Keratinocyte (primary cell): ENCODE measurements at regions not wholly inside any gene's neighbourhood (a gene's known extent, or its start where the extent isn't known, plus 50 kb on each side); places are given as distances from the start of the nearest gene placed in this dataset.

ENCODE experiments used
- DNase-seq: peaks from one replicate; pipeline ENCODE4 v3.0.0-alpha.2; 2011; ENCODE audit warnings: low read depth, missing footprints, low spot score
- FAIRE-seq: peaks from 2 replicates; lab custom pipeline; 2011; peaks lifted over from hg19 to GRCh38; lab: Jason Lieb, UNC
- H2AFZ ChIP-seq: 2 replicates; pipeline ENCODE4 v1.6.0; 2012; ENCODE audit warnings: low read length, control low read depth, inconsistent platforms; ENCODE audit not compliant: control insufficient read depth
- H3K27ac ChIP-seq: 2 replicates; pipeline ENCODE4 v1.5.1; 2011; ENCODE audit warnings: low read length; ENCODE audit not compliant: control insufficient read depth, insufficient read depth
- H3K27me3 ChIP-seq: 3 replicates; pipeline ENCODE4 v1.6.0; 2011; ENCODE audit warnings: low read length; ENCODE audit not compliant: control insufficient read depth, insufficient read depth; ENCODE audit errors: extremely low read depth
- H3K36me3 ChIP-seq, 2 experiments: 2 replicates in 1 of 2; 3 replicates in 1 of 2; pipeline ENCODE4 v1.5.1; 2011; ENCODE audit warnings: low read length in 2 of 2, mild to moderate bottlenecking in 1 of 2; ENCODE audit not compliant: control insufficient read depth in 2 of 2, insufficient read depth in 2 of 2; ENCODE audit errors: extremely low read depth in 1 of 2
- H3K4me1 ChIP-seq: 3 replicates; pipeline ENCODE4 v1.5.1; 2011; ENCODE audit warnings: low read length; ENCODE audit not compliant: control insufficient read depth, insufficient read depth; ENCODE audit errors: extremely low read depth
- H3K4me2 ChIP-seq: 3 replicates; pipeline ENCODE4 v1.6.0; 2011; ENCODE audit warnings: low read depth, low read length; ENCODE audit not compliant: control insufficient read depth, insufficient read depth; ENCODE audit errors: extremely low read depth
- H3K4me3 ChIP-seq, 3 experiments: fragments of 200-600 bp in 1 of 3; sonication (generic) in 1 of 3; 2 replicates in 2 of 3; 3 replicates in 1 of 3; pipeline ENCODE4 v1.5.1; 2011 to 2016; ENCODE audit warnings: low read length in 3 of 3, mild to moderate bottlenecking in 3 of 3, control low read depth in 2 of 3, inconsistent platforms in 1 of 3, low read depth in 1 of 3, mixed read lengths in 1 of 3, mixed run types in 1 of 3, moderate library complexity in 1 of 3; ENCODE audit not compliant: control insufficient read depth in 2 of 3, insufficient read depth in 2 of 3; ENCODE audit errors: extremely low read depth in 1 of 3
- H3K79me2 ChIP-seq: 2 replicates; pipeline ENCODE4 v1.6.0; 2012; ENCODE audit warnings: low read length; ENCODE audit not compliant: control insufficient read depth, insufficient read depth
- H3K9ac ChIP-seq: 3 replicates; pipeline ENCODE4 v1.6.0; 2011; ENCODE audit warnings: low read length; ENCODE audit not compliant: control insufficient read depth, insufficient read depth; ENCODE audit errors: extremely low read depth
- H3K9me1 ChIP-seq: 3 replicates; pipeline ENCODE4 v1.6.0; 2011; ENCODE audit warnings: low read length; ENCODE audit not compliant: control insufficient read depth, insufficient read depth; ENCODE audit errors: extremely low read depth
- H3K9me3 ChIP-seq: 2 replicates; pipeline ENCODE4 v1.5.1; 2012; ENCODE audit warnings: low read depth, low read length; ENCODE audit not compliant: control insufficient read depth
- H4K20me1 ChIP-seq: 3 replicates; pipeline ENCODE4 v1.6.0; 2011; ENCODE audit warnings: low read length; ENCODE audit not compliant: control insufficient read depth, insufficient read depth; ENCODE audit errors: extremely low read depth
- EZH2 ChIP-seq: IDR thresholded peaks from one replicate; pipeline ENCODE4 v1.6.1; 2012; ENCODE audit warnings: inconsistent platforms, mild to moderate bottlenecking, low read length, moderate library complexity
- dilution Hi-C: fragments of 300-500 bp; cut with MboI; formaldehyde crosslinking; loops from one replicate; pipeline ENCODE4 v1.7.0; 2020; ENCODE audit warnings: low sequenced_read_pairs; ENCODE audit not compliant: extremely low pct_ligation_motif_present
- TF ChIP-seq, protein P1 (sequence below), 3 experiments: IDR thresholded peaks in 1 of 3; conservative IDR thresholded peaks in 1 of 3; optimal IDR thresholded peaks in 1 of 3; 2 replicates in 2 of 3; 3 replicates in 1 of 3; pipeline versions ENCODE3 to v1.5.1; 2011; ENCODE audit warnings: low read length in 3 of 3, mild to moderate bottlenecking in 3 of 3, moderate library complexity in 2 of 3, control low read depth in 1 of 3, inconsistent platforms in 1 of 3; ENCODE audit not compliant: insufficient read depth in 2 of 3; ENCODE audit errors: extremely low read depth in 1 of 3

DNA sequence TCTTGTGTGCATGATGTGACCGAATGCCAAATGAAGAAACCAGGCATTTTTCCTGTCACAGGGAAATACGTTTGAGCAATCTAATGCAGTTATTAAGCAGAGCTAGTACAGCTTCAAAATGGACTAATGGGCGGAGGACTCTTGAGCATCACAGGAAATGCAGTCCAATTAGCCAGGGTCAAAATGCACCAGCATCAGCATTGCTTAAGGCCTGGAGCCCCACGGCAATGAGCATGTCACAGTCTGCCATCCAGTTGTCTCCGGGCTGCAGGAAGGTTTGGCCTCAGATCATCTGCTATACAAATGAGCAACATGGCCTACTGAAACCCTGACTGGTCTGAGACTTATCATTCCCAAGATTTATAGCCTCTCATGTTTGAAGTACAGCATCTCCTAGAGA is 652.1 kb upstream of the SLC35B3 start:
- H3K9me3 ChIP-seq = no peaks in the 10 kb centered on the region
- DNase-seq (no peak), FAIRE-seq (no peak)
- dilution Hi-C loops = no loop called here
- H3K36me3 ChIP-seq = no peaks in the 10 kb centered on the region
- no peaks in the 10 kb centered on the region for H4K20me1 ChIP-seq
- no peak overlapping the region for H3K4me2 ChIP-seq
- H2AFZ ChIP-seq = no peak overlapping the region
- TF ChIP-seq EZH2 = no peak
- TF ChIP-seq, protein P1, sequence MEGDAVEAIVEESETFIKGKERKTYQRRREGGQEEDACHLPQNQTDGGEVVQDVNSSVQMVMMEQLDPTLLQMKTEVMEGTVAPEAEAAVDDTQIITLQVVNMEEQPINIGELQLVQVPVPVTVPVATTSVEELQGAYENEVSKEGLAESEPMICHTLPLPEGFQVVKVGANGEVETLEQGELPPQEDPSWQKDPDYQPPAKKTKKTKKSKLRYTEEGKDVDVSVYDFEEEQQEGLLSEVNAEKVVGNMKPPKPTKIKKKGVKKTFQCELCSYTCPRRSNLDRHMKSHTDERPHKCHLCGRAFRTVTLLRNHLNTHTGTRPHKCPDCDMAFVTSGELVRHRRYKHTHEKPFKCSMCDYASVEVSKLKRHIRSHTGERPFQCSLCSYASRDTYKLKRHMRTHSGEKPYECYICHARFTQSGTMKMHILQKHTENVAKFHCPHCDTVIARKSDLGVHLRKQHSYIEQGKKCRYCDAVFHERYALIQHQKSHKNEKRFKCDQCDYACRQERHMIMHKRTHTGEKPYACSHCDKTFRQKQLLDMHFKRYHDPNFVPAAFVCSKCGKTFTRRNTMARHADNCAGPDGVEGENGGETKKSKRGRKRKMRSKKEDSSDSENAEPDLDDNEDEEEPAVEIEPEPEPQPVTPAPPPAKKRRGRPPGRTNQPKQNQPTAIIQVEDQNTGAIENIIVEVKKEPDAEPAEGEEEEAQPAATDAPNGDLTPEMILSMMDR (optimal IDR thresholded peaks at IDR 0.05 in 1 of 3, IDR thresholded peaks at IDR 0.05 in 1 of 3, conservative IDR thresholded peaks at IDR 0.05 in 1 of 3; ENCODE audit: extremely low read depth in 1 of 3, insufficient read depth in 2 of 3, low read length in 3 of 3) = no peak
- no peak overlapping the region for H3K9ac ChIP-seq
- no peaks in the 10 kb centered on the region for H3K4me1 ChIP-seq
- no peak overlapping the region for H3K27ac ChIP-seq
- no peak overlapping the region for H3K4me3 ChIP-seq
- no peaks in the 10 kb centered on the region for H3K27me3 ChIP-seq
- no peaks in the 10 kb centered on the region for H3K9me1 ChIP-seq
- no peaks in the 10 kb centered on the region for H3K79me2 ChIP-seq

DNA sequence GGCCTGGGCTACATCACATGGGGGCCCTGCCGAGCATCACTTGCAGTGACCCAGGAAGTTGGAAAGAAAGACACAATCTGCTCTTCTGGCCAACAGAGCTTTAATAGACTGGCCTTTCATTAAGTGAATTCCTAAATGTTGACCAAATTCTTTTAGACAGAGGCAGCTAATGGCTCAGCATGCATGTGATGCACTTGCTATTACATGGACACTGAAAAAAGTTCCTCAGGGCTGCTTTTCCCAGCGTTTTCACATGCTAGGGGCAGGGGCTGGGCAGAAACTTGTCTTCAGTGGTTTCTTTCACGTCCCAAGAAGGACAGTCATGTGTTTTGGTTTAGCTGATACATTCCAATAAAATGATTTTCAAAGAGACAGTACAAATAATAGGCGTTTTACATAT is 651.0 kb upstream of the SLC35B3 start:
- TF ChIP-seq, protein P1 (optimal IDR thresholded peaks at IDR 0.05 in 1 of 3, IDR thresholded peaks at IDR 0.05 in 1 of 3, conservative IDR thresholded peaks at IDR 0.05 in 1 of 3; ENCODE audit: extremely low read depth in 1 of 3, insufficient read depth in 2 of 3, low read length in 3 of 3) = no peak
- no peak for TF ChIP-seq EZH2
- no peak overlapping the region for H3K9ac ChIP-seq
- no peaks in the 10 kb centered on the region for H3K9me3 ChIP-seq
- dilution Hi-C loops = no loop called here
- no peaks in the 10 kb centered on the region for H3K4me1 ChIP-seq
- DNase-seq = no peak
- no peak overlapping the region for H3K4me3 ChIP-seq
- H3K79me2 ChIP-seq = no peaks in the 10 kb centered on the region
- H3K9me1 ChIP-seq = no peaks in the 10 kb centered on the region
- no peak for FAIRE-seq
- no peak overlapping the region for H2AFZ ChIP-seq
- H4K20me1 ChIP-seq = no peaks in the 10 kb centered on the region
- H3K27ac ChIP-seq = no peak overlapping the region
- no peaks in the 10 kb centered on the region for H3K27me3 ChIP-seq
- no peak overlapping the region for H3K4me2 ChIP-seq
- no peaks in the 10 kb centered on the region for H3K36me3 ChIP-seq
